ENCODE measurements at regions not wholly inside any gene's neighbourhood (a gene's known extent, or its start where the extent isn't known, plus 50 kb on each side); places are given as distances from the start of the nearest gene placed in this dataset.

- TF ChIP-seq, protein P1, sequence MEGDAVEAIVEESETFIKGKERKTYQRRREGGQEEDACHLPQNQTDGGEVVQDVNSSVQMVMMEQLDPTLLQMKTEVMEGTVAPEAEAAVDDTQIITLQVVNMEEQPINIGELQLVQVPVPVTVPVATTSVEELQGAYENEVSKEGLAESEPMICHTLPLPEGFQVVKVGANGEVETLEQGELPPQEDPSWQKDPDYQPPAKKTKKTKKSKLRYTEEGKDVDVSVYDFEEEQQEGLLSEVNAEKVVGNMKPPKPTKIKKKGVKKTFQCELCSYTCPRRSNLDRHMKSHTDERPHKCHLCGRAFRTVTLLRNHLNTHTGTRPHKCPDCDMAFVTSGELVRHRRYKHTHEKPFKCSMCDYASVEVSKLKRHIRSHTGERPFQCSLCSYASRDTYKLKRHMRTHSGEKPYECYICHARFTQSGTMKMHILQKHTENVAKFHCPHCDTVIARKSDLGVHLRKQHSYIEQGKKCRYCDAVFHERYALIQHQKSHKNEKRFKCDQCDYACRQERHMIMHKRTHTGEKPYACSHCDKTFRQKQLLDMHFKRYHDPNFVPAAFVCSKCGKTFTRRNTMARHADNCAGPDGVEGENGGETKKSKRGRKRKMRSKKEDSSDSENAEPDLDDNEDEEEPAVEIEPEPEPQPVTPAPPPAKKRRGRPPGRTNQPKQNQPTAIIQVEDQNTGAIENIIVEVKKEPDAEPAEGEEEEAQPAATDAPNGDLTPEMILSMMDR (conservative IDR thresholded peaks at IDR 0.05; ENCODE audit: low read depth, low read length) = no peak
- TF ChIP-seq EZH2 (IDR thresholded peaks at IDR 0.05; ENCODE audit: borderline replicate concordance, low read depth, low read length, poor library complexity, severe bottlenecking) = no peak
Measured at GRCh38 chr2:195252018-195252417, 405.0 kb upstream of the SLC39A10 start.
